CD4-positive, alpha-beta T cell treated with Interleukin-10 for 1 hour (primary cell): ENCODE measurements at regions not wholly inside any gene's neighbourhood (a gene's known extent, or its start where the extent isn't known, plus 50 kb on each side); places are given as distances from the start of the nearest gene placed in this dataset.
"Not testable (repeated sequence)": the region's sequence is repeated elsewhere in the genome, so short reads cannot be mapped to it uniquely, and the experiment has no call there.

ENCODE experiments used
- DNase-seq: peaks from one replicate; pipeline ENCODE4 v3.0.0-alpha.2; 2020

DNA sequence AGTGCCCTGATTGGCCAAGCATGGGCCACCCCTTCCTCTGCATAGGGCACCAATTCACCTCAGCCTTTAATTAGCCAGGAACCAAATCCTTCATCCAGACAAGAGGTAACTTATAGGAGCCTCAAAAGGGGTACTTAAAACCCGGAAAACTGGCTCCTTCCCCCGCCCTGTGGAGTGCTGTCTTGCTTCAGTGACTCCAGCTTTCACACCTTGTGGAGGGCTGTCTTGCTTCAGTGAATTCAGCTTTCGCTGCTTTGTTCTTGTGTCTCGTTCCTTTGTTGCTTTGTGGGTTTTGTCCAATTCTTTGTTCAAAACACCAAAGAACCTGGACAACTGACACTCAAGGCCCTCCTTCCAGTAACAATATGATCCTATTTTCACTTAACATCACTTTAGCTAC, 82.2 kb upstream of the FRG1 start:
- no peak for DNase-seq

DNA sequence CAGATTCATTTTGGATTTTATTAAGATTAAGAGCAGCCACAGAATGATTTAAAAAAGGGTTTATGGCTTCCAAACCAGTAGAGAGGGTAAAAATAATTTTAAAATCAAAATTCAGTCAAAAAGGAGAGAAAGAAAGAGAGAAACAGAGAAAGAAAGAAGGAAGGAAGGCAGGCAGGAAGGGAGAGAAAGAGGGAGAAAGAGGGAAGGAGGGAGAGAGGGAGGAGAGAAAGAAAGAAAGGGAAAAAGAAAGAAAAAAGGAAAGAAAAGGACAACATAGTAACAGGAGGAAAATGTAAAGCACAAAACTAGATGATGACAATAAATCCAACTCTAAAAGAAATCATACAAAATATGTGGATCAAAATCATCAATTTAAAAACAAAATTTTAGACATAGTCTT, 79.6 kb upstream of the FRG1 start:
- no peak for DNase-seq

GRCh38 chr4:189869236-189869635, 71.4 kb upstream of the FRG1 start:
- DNase-seq = no peak

- no peak for DNase-seq
Measured at GRCh38 chr4:189870511-189871234, 70.0 kb upstream of the FRG1 start.

DNA sequence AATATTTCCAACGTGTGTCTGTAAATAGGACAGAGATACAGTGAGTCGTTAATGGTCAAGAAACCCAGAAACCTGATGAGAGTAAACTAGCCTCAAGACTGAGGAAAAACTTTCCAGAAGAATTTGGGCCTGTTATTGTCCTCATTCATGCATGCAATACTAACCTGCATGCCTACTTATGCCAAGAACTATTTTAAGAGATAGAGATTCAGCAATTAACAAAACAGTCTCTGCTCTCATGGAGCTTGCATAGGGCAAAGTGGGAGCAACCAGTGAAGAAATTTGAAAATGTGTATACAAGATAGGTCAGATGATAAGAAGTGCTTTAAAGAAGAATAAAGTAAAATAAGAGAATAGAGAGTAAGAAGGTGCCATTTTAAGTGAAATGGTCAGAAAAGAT, 66.1 kb upstream of the FRG1 start:
- no peak for DNase-seq

- DNase-seq = not testable (repeated sequence)
Measured at GRCh38 chr4:189881190-189881589, 59.5 kb upstream of the FRG1 start.

GRCh38 chr4:189888407-189888806, 52.3 kb upstream of the FRG1 start:
- DNase-seq = not testable (repeated sequence)
